Type B pancreatic cell (in vitro differentiated cells): ENCODE measurements at regions not wholly inside any gene's neighbourhood (a gene's known extent, or its start where the extent isn't known, plus 50 kb on each side); places are given as distances from the start of the nearest gene placed in this dataset.
"Not testable (repeated sequence)": the region's sequence is repeated elsewhere in the genome, so short reads cannot be mapped to it uniquely, and the experiment has no call there.

Experiments
- DNase-seq: peaks from one replicate; pipeline ENCODE4 v3.0.0; 2021; ENCODE audit warnings: mixed read lengths; ENCODE audit not compliant: unreplicated experiment; ENCODE audit errors: extremely low spot score
- H3K27ac Mint-ChIP-seq: 2 replicates; pipeline ENCODE4 v1.8.0; 2021; ENCODE audit warnings: mild to moderate bottlenecking, mixed read lengths
- H3K27me3 Mint-ChIP-seq: 2 replicates; pipeline ENCODE4 v1.8.0; 2021; ENCODE audit warnings: mixed read lengths
- H3K36me3 Mint-ChIP-seq: 2 replicates; pipeline ENCODE4 v1.8.0; 2021; ENCODE audit warnings: mixed read lengths
- H3K4me1 Mint-ChIP-seq: one replicate; pipeline ENCODE4 v1.8.0; 2021; ENCODE audit warnings: mixed read lengths; ENCODE audit not compliant: unreplicated experiment
- H3K4me3 Mint-ChIP-seq: 2 replicates; pipeline ENCODE4 v1.8.0; 2021; ENCODE audit warnings: mild to moderate bottlenecking, mixed read lengths
- H3K9me3 Mint-ChIP-seq: 2 replicates; pipeline ENCODE4 v1.8.0; 2021; ENCODE audit warnings: mixed read lengths
- TF ChIP-seq, protein P1 (sequence below): fragments of 200-600 bp; sonication (generic); conservative IDR thresholded peaks from 2 replicates; pipeline ENCODE4 v1.5.0; 2021; ENCODE audit warnings: antibody characterized with exemption, mild to moderate bottlenecking

- Mint-ChIP-seq H3K4me3 (no peak overlapping the region), H3K36me3 (no peaks in the 10 kb centered on the region), H3K4me1 (no peaks in the 10 kb centered on the region), H3K27ac (no peak overlapping the region), H3K27me3 (no peaks in the 10 kb centered on the region), H3K9me3 (no peaks in the 10 kb centered on the region)
- TF ChIP-seq, protein P1, sequence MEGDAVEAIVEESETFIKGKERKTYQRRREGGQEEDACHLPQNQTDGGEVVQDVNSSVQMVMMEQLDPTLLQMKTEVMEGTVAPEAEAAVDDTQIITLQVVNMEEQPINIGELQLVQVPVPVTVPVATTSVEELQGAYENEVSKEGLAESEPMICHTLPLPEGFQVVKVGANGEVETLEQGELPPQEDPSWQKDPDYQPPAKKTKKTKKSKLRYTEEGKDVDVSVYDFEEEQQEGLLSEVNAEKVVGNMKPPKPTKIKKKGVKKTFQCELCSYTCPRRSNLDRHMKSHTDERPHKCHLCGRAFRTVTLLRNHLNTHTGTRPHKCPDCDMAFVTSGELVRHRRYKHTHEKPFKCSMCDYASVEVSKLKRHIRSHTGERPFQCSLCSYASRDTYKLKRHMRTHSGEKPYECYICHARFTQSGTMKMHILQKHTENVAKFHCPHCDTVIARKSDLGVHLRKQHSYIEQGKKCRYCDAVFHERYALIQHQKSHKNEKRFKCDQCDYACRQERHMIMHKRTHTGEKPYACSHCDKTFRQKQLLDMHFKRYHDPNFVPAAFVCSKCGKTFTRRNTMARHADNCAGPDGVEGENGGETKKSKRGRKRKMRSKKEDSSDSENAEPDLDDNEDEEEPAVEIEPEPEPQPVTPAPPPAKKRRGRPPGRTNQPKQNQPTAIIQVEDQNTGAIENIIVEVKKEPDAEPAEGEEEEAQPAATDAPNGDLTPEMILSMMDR: no peak
- DNase-seq: no peak
Measured at GRCh38 chr11:23206741-23207336, 346.6 kb upstream of the CCDC179 start.

DNA sequence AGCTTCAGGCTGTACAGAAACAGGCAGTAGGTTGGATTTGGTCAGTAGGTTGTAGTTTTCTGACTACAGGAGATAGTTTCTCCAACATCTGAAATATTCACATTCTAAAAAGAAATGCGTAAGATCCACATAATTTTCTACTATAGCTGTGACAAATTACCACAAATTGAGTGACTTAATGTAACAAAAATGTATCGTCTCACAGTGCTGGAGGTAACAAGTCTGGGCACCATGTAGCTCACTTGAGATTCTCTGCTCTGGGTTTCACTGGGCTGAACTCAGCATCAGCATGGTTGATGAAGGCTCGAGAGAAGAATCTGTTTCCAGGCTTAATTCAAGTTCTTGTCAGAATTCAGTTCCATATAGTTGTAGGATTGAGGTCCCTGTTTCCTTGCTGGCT is 350.9 kb upstream of the CCDC179 start:
- no peak overlapping the region for H3K27ac Mint-ChIP-seq
- DNase-seq: no peak
- H3K36me3 Mint-ChIP-seq: no peaks in the 10 kb centered on the region
- H3K4me3 Mint-ChIP-seq: no peak overlapping the region
- TF ChIP-seq, protein P1: no peak
- H3K9me3 Mint-ChIP-seq: no peaks in the 10 kb centered on the region
- H3K27me3 Mint-ChIP-seq: no peaks in the 10 kb centered on the region
- H3K4me1 Mint-ChIP-seq: peaks cover 4% of the 10 kb centered on the region

DNA sequence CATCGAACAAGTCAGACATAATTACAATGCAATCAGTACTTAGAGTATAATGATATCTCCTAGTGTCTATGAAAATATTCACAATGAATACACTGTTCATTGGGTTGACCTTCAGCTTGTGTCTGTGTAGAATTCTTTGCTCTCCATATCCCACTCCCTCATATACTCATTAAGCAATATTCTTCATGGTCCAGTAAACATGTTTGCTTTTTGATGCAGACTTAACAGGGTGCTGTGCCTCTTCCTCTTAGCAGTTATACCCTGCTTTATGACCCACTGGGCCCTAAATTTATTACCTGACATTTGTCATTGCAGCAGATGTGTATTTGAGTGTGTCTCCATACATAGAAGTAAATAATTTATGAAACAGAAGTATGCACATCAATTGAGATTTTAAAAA is 352.5 kb upstream of the CCDC179 start:
- no peak overlapping the region for H3K27ac Mint-ChIP-seq
- no peak overlapping the region for H3K4me3 Mint-ChIP-seq
- no peaks in the 10 kb centered on the region for H3K36me3 Mint-ChIP-seq
- TF ChIP-seq, protein P1: no peak
- no peak for DNase-seq
- H3K9me3 Mint-ChIP-seq: no peaks in the 10 kb centered on the region
- H3K4me1 Mint-ChIP-seq: peaks cover 4% of the 10 kb centered on the region
- no peaks in the 10 kb centered on the region for H3K27me3 Mint-ChIP-seq

- Mint-ChIP-seq H3K27ac (no peak overlapping the region), H3K4me1 (peaks cover 4% of the 10 kb centered on the region), H3K36me3 (no peaks in the 10 kb centered on the region), H3K4me3 (no peak overlapping the region), H3K9me3 (no peaks in the 10 kb centered on the region), H3K27me3 (no peaks in the 10 kb centered on the region)
- no peak for DNase-seq
- TF ChIP-seq, protein P1: no peak
Measured at GRCh38 chr11:23217072-23217471, 356.8 kb upstream of the CCDC179 start.

- not testable (repeated sequence) for H3K4me1 Mint-ChIP-seq, DNase-seq, H3K36me3 Mint-ChIP-seq, H3K9me3 Mint-ChIP-seq, H3K27me3 Mint-ChIP-seq, H3K4me3 Mint-ChIP-seq, H3K27ac Mint-ChIP-seq
Measured at GRCh38 chr11:23220086-23220485, 359.8 kb upstream of the CCDC179 start.

- Mint-ChIP-seq H3K4me3 (no peak overlapping the region), H3K27ac (no peak overlapping the region), H3K27me3 (no peaks in the 10 kb centered on the region), H3K36me3 (no peaks in the 10 kb centered on the region), H3K9me3 (peaks cover 5% of the 10 kb centered on the region), H3K4me1 (no peaks in the 10 kb centered on the region)
- DNase-seq: no peak
- TF ChIP-seq, protein P1: no peak
Measured at GRCh38 chr11:23221366-23221765, 361.1 kb upstream of the CCDC179 start.
